Glutamatergic neuron (in vitro differentiated cells): ENCODE measurements at regions not wholly inside any gene's neighbourhood (a gene's known extent, or its start where the extent isn't known, plus 50 kb on each side); places are given as distances from the start of the nearest gene placed in this dataset.

ENCODE experiments used
- DNase-seq: peaks from one replicate; pipeline ENCODE4 v3.0.0; 2022
- H3K27ac Mint-ChIP-seq: one replicate; pipeline ENCODE4 v1.8.0; 2020; ENCODE audit warnings: mild to moderate bottlenecking, mixed read lengths, inconsistent platforms; ENCODE audit not compliant: unreplicated experiment
- H3K27me3 Mint-ChIP-seq: one replicate; pipeline ENCODE4 v1.8.0; 2020; ENCODE audit warnings: mild to moderate bottlenecking, moderate library complexity, mixed read lengths, inconsistent platforms; ENCODE audit not compliant: unreplicated experiment
- H3K36me3 Mint-ChIP-seq: one replicate; pipeline ENCODE4 v1.8.0; 2020; ENCODE audit warnings: mild to moderate bottlenecking, mixed read lengths, inconsistent platforms; ENCODE audit not compliant: unreplicated experiment
- H3K4me1 Mint-ChIP-seq: one replicate; pipeline ENCODE4 v1.8.0; 2020; ENCODE audit warnings: mild to moderate bottlenecking, low read depth, mixed read lengths, inconsistent platforms; ENCODE audit not compliant: unreplicated experiment
- H3K4me3 Mint-ChIP-seq: one replicate; pipeline ENCODE4 v1.8.0; 2020; ENCODE audit warnings: mild to moderate bottlenecking, mixed read lengths, inconsistent platforms; ENCODE audit not compliant: unreplicated experiment
- H3K9me3 Mint-ChIP-seq: one replicate; pipeline ENCODE4 v1.8.0; 2020; ENCODE audit warnings: mild to moderate bottlenecking, moderate library complexity, mixed read lengths, inconsistent platforms; ENCODE audit not compliant: unreplicated experiment
- TF ChIP-seq, protein P1 (sequence below): fragments of 200-600 bp; sonication (generic); IDR thresholded peaks from one replicate; pipeline ENCODE4 v1.5.0; 2021; ENCODE audit not compliant: partially characterized antibody, unreplicated experiment

DNA sequence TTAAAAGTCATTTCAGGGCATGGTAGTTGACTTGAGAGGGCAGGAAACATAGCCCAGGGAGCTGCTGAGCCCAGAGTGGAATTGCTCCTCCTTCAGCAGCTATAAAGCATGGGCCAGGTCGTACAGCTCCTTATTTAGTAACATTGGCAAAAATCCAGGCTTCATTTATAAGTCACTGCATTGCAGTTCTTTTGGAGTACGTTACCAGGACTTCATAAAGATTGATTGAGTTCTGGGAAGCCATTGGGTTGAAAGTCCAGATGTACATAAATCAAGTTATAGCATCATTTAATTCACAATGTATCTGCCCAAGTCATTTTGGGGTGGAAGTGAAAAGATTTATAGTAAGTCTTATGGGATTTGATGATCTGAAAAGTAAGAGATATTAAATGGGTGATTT is 53.0 kb upstream of the ANKEF1 start:
- TF ChIP-seq, protein P1, sequence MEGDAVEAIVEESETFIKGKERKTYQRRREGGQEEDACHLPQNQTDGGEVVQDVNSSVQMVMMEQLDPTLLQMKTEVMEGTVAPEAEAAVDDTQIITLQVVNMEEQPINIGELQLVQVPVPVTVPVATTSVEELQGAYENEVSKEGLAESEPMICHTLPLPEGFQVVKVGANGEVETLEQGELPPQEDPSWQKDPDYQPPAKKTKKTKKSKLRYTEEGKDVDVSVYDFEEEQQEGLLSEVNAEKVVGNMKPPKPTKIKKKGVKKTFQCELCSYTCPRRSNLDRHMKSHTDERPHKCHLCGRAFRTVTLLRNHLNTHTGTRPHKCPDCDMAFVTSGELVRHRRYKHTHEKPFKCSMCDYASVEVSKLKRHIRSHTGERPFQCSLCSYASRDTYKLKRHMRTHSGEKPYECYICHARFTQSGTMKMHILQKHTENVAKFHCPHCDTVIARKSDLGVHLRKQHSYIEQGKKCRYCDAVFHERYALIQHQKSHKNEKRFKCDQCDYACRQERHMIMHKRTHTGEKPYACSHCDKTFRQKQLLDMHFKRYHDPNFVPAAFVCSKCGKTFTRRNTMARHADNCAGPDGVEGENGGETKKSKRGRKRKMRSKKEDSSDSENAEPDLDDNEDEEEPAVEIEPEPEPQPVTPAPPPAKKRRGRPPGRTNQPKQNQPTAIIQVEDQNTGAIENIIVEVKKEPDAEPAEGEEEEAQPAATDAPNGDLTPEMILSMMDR: no peak
- peaks cover 2% of the 10 kb centered on the region for H3K4me1 Mint-ChIP-seq
- no peaks in the 10 kb centered on the region for H3K27me3 Mint-ChIP-seq
- DNase-seq: no peak
- H3K36me3 Mint-ChIP-seq: no peaks in the 10 kb centered on the region
- no peak overlapping the region for H3K4me3 Mint-ChIP-seq
- no peaks in the 10 kb centered on the region for H3K9me3 Mint-ChIP-seq
- H3K27ac Mint-ChIP-seq: no peak overlapping the region

DNA sequence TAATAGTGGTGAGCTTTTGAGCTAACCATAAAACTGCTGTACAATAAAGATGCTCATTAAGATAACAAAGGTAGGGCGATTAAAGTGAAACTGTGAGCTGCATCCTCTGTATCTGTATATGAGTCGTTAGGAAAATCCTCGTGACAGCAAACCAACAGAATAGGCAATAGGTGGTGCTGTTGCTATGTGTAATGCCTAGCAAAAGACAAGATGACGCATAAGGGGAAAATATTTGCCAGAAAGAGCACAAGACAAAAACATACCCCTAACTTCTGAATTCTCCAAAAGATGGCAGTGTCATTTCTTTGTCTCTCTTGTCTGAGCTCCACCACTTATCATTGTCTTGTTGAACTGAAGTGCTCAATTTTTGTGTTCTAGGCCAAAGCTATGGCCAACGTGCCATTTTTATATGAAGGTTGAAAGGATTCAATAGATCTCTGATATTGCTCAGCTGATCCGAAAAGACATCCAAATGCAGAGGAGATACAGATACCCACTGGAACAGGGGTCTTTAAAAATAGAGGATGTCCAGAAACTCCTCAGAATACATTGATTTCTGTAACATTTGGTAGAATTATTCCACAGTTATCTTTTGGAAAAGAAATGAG is 56.3 kb upstream of the ANKEF1 start:
- Mint-ChIP-seq H3K9me3 (no peaks in the 10 kb centered on the region), H3K27ac (no peak overlapping the region)
- no peak for DNase-seq

DNA sequence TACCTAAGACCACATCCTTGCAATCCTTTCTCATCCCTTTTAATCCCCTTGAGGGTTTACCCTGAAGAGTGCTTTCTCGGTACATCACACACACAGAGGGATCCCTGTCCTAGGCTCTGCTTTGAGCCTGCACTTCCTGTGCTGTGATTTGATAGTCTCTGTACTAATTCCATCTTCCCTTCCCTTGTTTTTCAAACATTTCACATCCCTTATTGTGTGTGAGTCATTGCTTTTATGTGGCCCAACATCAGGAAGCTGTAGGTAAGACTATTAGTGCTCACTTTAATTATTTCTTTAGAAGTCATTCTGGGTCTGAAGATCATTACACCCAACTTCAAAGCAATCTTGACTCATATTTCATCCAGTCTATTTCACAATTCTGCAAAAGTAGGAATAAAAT is 57.2 kb upstream of the ANKEF1 start:
- Mint-ChIP-seq H3K27ac (no peak overlapping the region), H3K27me3 (no peaks in the 10 kb centered on the region), H3K9me3 (peaks cover under 1% of the 10 kb centered on the region), H3K4me3 (no peak overlapping the region), H3K36me3 (no peaks in the 10 kb centered on the region), H3K4me1 (peaks cover 2% of the 10 kb centered on the region)
- no peak for DNase-seq
- TF ChIP-seq, protein P1: no peak

More for the DNA sequence above, 56.3 kb upstream of the ANKEF1 start:
- no peaks in the 10 kb centered on the region for H3K27me3 Mint-ChIP-seq
- H3K4me3 Mint-ChIP-seq: no peak overlapping the region
- TF ChIP-seq, protein P1: peak; percentile 51
- H3K4me1 Mint-ChIP-seq: peaks cover 2% of the 10 kb centered on the region
- no peaks in the 10 kb centered on the region for H3K36me3 Mint-ChIP-seq

DNA sequence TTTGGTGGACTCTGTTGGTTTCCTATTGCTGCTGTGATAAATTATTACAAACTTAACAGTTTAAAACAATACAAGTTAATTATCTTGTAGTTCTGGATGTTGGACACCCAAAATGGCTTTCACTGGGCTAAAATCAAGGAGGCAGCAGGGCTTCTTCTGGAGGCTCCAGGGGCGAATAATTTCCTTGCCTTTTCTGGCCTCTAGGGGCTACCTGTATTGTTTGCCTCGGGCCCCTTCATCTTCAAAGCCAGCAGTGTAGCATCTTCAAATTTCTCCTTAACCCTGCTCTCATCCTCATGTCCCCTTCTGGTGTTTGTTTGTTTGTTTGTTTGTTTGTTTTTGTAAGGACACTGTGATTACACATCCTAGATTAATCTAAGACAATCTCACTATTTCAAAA is 60.5 kb upstream of the ANKEF1 start:
- H3K4me3 Mint-ChIP-seq: no peak overlapping the region
- H3K4me1 Mint-ChIP-seq: peaks cover 2% of the 10 kb centered on the region
- TF ChIP-seq, protein P1: no peak
- no peaks in the 10 kb centered on the region for H3K27me3 Mint-ChIP-seq
- no peaks in the 10 kb centered on the region for H3K36me3 Mint-ChIP-seq
- H3K9me3 Mint-ChIP-seq: peaks cover 2% of the 10 kb centered on the region
- DNase-seq: no peak
- no peak overlapping the region for H3K27ac Mint-ChIP-seq

DNA sequence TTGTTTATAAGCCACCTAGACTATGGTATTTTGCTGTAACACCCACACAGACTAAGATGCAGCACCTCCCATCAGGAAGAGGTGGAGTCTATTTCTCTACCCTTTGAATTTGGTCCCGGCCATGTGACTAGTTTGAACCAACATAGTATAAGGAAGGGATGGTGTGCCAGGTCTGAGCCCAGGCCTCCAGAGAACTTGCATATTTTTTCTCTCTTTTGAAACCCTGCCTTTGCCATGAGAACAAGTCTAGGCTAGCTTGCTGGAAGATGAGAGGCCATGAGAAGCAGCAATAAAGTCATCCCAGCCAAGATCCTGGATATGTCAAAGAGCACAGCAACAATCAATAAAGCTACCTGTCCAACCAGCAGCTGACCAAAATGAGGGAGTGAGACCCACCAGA is 63.0 kb upstream of the ANKEF1 start:
- H3K27ac Mint-ChIP-seq: no peak overlapping the region
- H3K27me3 Mint-ChIP-seq: no peaks in the 10 kb centered on the region
- H3K4me3 Mint-ChIP-seq: no peak overlapping the region
- H3K36me3 Mint-ChIP-seq: no peaks in the 10 kb centered on the region
- H3K4me1 Mint-ChIP-seq: no peaks in the 10 kb centered on the region
- TF ChIP-seq, protein P1: no peak
- DNase-seq: no peak
- peaks cover 2% of the 10 kb centered on the region for H3K9me3 Mint-ChIP-seq
